IMR-90 (cell line): ENCODE measurements at regions not wholly inside any gene's neighbourhood (a gene's known extent, or its start where the extent isn't known, plus 50 kb on each side); places are given as distances from the start of the nearest gene placed in this dataset.

ENCODE experiments used
- BHLHE40 ChIP-seq: fragments of 150-350 bp; IDR thresholded peaks from 2 replicates; pipeline ENCODE4 v1.6.1; 2016; ENCODE audit warnings: mild to moderate bottlenecking, low read depth, low read length
- CEBPB ChIP-seq: IDR thresholded peaks from 2 replicates; pipeline ENCODE4 v1.6.1; 2012; ENCODE audit warnings: low read depth, low read length, improper control_type of control experiment
- CHD1 ChIP-seq: IDR thresholded peaks from 2 replicates; pipeline ENCODE4 v1.6.1; 2012; ENCODE audit warnings: low read depth, low read length, improper control_type of control experiment
- CTCF ChIP-seq: conservative IDR thresholded peaks from 2 replicates; pipeline ENCODE4 v1.5.1; 2012; ENCODE audit warnings: mild to moderate bottlenecking, low read depth, low read length, improper control_type of control experiment
- FOS ChIP-seq: fragments of 150-350 bp; IDR thresholded peaks from 2 replicates; pipeline ENCODE4 v1.6.1; 2016; ENCODE audit warnings: low read depth, low read length
- MAZ ChIP-seq: IDR thresholded peaks from 2 replicates; pipeline ENCODE4 v1.6.1; 2012; ENCODE audit warnings: low read depth, mild to moderate bottlenecking, low read length, improper control_type of control experiment, moderate library complexity, borderline replicate concordance
- MXI1 ChIP-seq: IDR thresholded peaks from 2 replicates; pipeline ENCODE4 v1.6.1; 2012; ENCODE audit warnings: low read depth, mild to moderate bottlenecking, low read length, moderate library complexity, borderline replicate concordance
- NFE2L2 ChIP-seq: fragments of 150-350 bp; IDR thresholded peaks from 2 replicates; pipeline ENCODE4 v1.6.1; 2016; ENCODE audit warnings: low read depth, mild to moderate bottlenecking, low read length
- POLR2A ChIP-seq: IDR thresholded peaks from 2 replicates; pipeline ENCODE4 v1.6.1; 2012; ENCODE audit warnings: mild to moderate bottlenecking, low read depth, low read length
- RAD21 ChIP-seq: IDR thresholded peaks from 2 replicates; pipeline ENCODE4 v1.6.1; 2012; ENCODE audit warnings: low read length, improper control_type of control experiment
- RFX5 ChIP-seq: IDR thresholded peaks from 2 replicates; pipeline ENCODE4 v1.8.0; 2012; ENCODE audit warnings: low read depth, mild to moderate bottlenecking, low read length, moderate library complexity
- SMC3 ChIP-seq: fragments of 150-350 bp; IDR thresholded peaks from 2 replicates; pipeline ENCODE4 v1.6.1; 2016; ENCODE audit warnings: low read depth, mild to moderate bottlenecking, antibody characterized with exemption, low read length, moderate library complexity
- USF2 ChIP-seq: fragments of 150-350 bp; IDR thresholded peaks from 2 replicates; pipeline ENCODE4 v1.6.1; 2017; ENCODE audit warnings: mild to moderate bottlenecking, antibody characterized with exemption, low read length, low read depth
- TF ChIP-seq, protein P1 (sequence below): fragments of 150-350 bp; IDR thresholded peaks from 2 replicates; pipeline ENCODE4 v1.6.1; 2016; ENCODE audit warnings: low read depth, mild to moderate bottlenecking, low read length, moderate library complexity, borderline replicate concordance

- TF ChIP-seq CTCF (no peak), POLR2A (no peak), RAD21 (no peak), BHLHE40 (no peak), MAZ (no peak), MXI1 (no peak), SMC3 (no peak), RFX5 (no peak), USF2 (no peak), CEBPB (no peak), CHD1 (no peak), FOS (no peak), NFE2L2 (no peak)
- TF ChIP-seq, protein P1, sequence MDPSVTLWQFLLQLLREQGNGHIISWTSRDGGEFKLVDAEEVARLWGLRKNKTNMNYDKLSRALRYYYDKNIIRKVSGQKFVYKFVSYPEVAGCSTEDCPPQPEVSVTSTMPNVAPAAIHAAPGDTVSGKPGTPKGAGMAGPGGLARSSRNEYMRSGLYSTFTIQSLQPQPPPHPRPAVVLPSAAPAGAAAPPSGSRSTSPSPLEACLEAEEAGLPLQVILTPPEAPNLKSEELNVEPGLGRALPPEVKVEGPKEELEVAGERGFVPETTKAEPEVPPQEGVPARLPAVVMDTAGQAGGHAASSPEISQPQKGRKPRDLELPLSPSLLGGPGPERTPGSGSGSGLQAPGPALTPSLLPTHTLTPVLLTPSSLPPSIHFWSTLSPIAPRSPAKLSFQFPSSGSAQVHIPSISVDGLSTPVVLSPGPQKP: no peak
These were observed 125.9 kb upstream of the SPON1 start for GRCh38 chr11:13836666-13837065.
